ENCODE measurements at regions not wholly inside any gene's neighbourhood (a gene's known extent, or its start where the extent isn't known, plus 50 kb on each side); places are given as distances from the start of the nearest gene placed in this dataset.
"Not testable (repeated sequence)": the region's sequence is repeated elsewhere in the genome, so short reads cannot be mapped to it uniquely, and the experiment has no call there.

- no peaks in the 10 kb centered on the region for H3K36me3 Mint-ChIP-seq
- ATAC-seq (no peak), DNase-seq (ENCODE audit: low spot score) (no peak)
- H3K4me3 Mint-ChIP-seq, result no peak overlapping the region
- H3K9me3 Mint-ChIP-seq, result peaks cover 14% of the 10 kb centered on the region
- no peak overlapping the region for H3K27ac Mint-ChIP-seq
- H3K27me3 Mint-ChIP-seq, result no peaks in the 10 kb centered on the region
- H3K4me1 Mint-ChIP-seq (ENCODE audit: low read depth in 2 of 2), result no peaks in the 10 kb centered on the region
Observed at GRCh38 chr6:120447605-120448004, 886.7 kb downstream of the TBC1D32 start.

DNA sequence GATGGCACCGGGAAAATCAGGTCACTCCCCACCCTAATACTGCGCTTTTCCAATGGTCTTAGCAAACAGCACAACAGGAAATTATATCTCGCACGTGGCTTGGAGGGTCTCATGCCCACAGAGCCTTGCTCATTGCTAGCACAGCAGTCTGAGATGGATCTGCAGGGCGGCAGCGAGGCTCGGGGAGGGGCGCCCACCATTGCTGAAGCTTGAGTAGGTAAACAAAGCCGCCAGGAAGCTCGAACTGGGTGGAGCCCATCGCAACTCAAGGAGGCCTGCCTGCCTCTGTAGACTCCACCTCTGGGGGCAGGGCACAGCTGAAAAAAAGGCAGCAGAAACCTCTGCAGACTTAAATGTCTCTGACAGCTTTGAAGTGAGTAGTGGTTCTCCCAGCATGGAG is 901.4 kb downstream of the TBC1D32 start:
- H3K36me3 Mint-ChIP-seq; ATAC-seq; H3K4me3 Mint-ChIP-seq; H3K27ac Mint-ChIP-seq; DNase-seq (ENCODE audit: low spot score); H3K4me1 Mint-ChIP-seq (ENCODE audit: low read depth in 2 of 2); H3K27me3 Mint-ChIP-seq: not testable (repeated sequence)
- peaks cover 14% of the 10 kb centered on the region for H3K9me3 Mint-ChIP-seq

DNA sequence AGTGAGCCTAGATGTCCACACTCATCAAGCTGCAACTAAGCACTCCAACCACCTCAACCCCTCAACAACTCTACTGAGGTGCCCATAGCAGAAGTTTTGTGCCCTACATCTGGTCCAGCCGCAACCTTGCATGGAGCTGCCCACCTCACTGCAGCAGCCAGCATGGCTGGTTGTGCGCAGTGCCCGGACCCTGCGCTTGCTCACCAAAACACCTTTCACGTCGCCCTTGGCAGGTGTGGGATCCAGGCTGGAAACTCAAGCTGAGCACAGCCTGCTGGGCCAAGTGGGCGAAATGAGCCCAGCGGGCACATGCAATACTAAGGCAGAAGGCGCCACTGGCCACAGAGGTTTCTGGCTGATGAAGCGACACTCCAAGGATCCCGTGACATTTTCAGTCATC is 902.4 kb downstream of the TBC1D32 start:
- Mint-ChIP-seq H3K27ac (no peak overlapping the region), H3K27me3 (no peaks in the 10 kb centered on the region), H3K9me3 (peaks cover 17% of the 10 kb centered on the region)

GRCh38 chr6:120411394-120411793 is 922.9 kb downstream of the TBC1D32 start:
- H3K36me3 Mint-ChIP-seq, result no peaks in the 10 kb centered on the region
- no peak for ATAC-seq

More for the DNA sequence above, 902.4 kb downstream of the TBC1D32 start:
- Mint-ChIP-seq H3K36me3 (peaks cover 6% of the 10 kb centered on the region), H3K4me3 (no peak overlapping the region), H3K4me1 (ENCODE audit: low read depth in 2 of 2) (no peaks in the 10 kb centered on the region)
- ATAC-seq (no peak), DNase-seq (ENCODE audit: low spot score) (no peak)

GRCh38 chr6:120410586-120410985 is 923.7 kb downstream of the TBC1D32 start:
- Mint-ChIP-seq H3K27ac (no peak overlapping the region), H3K9me3 (peaks cover 10% of the 10 kb centered on the region), H3K36me3 (no peaks in the 10 kb centered on the region), H3K4me1 (ENCODE audit: low read depth in 2 of 2) (no peaks in the 10 kb centered on the region), H3K4me3 (no peak overlapping the region), H3K27me3 (no peaks in the 10 kb centered on the region)
- ATAC-seq (no peak), DNase-seq (ENCODE audit: low spot score) (no peak)

More at GRCh38 chr6:120411394-120411793, 922.9 kb downstream of the TBC1D32 start:
- Mint-ChIP-seq H3K27me3 (no peaks in the 10 kb centered on the region), H3K4me3 (no peak overlapping the region), H3K27ac (no peak overlapping the region), H3K4me1 (ENCODE audit: low read depth in 2 of 2) (no peaks in the 10 kb centered on the region), H3K9me3 (peaks cover 7% of the 10 kb centered on the region)
- DNase-seq (ENCODE audit: low spot score), result no peak

DNA sequence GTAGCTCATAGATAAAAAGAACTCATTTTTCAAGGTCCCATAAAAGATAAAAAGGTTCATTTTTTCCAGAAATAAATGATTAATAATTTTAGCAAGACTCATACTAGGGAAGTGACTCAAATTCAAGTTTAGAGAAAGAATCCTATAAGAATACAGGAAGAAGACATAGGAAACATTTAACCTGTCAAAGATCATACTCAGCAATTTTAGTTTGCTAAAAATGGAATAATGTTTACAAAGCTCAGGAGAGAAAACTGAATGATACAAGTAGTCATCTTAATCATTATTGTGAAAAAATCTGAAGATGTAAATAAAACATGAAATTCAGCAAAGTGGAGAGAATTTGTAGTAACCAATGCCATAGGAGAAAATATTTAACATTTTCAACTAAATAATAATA is 926.6 kb downstream of the TBC1D32 start:
- Mint-ChIP-seq H3K27me3 (no peaks in the 10 kb centered on the region), H3K9me3 (peaks cover 10% of the 10 kb centered on the region)

DNA sequence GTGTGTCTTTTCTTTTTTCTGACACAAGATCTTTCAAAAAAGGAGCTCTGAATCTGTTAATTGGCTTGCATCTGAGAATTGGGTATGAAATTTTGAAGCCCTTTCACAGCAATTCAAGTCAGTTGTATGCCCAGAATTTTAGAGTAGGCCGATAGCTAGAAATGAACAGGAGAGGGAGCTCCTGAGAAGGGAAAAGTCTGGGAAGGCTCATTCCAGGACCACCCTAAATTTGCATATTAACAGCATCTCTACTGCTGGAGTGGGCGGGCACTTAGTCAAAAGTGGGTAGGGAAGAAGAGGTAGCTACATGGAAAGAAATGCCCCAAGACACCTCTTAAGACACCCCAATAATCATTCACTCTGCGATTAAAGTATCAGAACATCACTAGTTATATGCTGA is 928.3 kb downstream of the TBC1D32 start:
- no peaks in the 10 kb centered on the region for H3K36me3 Mint-ChIP-seq
- H3K27me3 Mint-ChIP-seq, result no peaks in the 10 kb centered on the region
- H3K4me1 Mint-ChIP-seq (ENCODE audit: low read depth in 2 of 2), result no peaks in the 10 kb centered on the region
- peaks cover 6% of the 10 kb centered on the region for H3K9me3 Mint-ChIP-seq
- H3K4me3 Mint-ChIP-seq, result no peak overlapping the region
- DNase-seq (ENCODE audit: low spot score) (no peak), ATAC-seq (no peak)
- H3K27ac Mint-ChIP-seq, result no peak overlapping the region

More for the DNA sequence above, 926.6 kb downstream of the TBC1D32 start:
- Mint-ChIP-seq H3K36me3 (no peaks in the 10 kb centered on the region), H3K27ac (no peak overlapping the region), H3K4me1 (ENCODE audit: low read depth in 2 of 2) (no peaks in the 10 kb centered on the region), H3K4me3 (no peak overlapping the region)
- DNase-seq (ENCODE audit: low spot score) (no peak), ATAC-seq (no peak)

GRCh38 chr6:120395784-120396183 is 938.5 kb downstream of the TBC1D32 start:
- no peak for ATAC-seq
- Mint-ChIP-seq H3K4me1 (ENCODE audit: low read depth in 2 of 2) (no peaks in the 10 kb centered on the region), H3K27me3 (no peaks in the 10 kb centered on the region), H3K36me3 (no peaks in the 10 kb centered on the region), H3K9me3 (peaks cover 7% of the 10 kb centered on the region), H3K4me3 (no peak overlapping the region), H3K27ac (no peak overlapping the region)
- DNase-seq (ENCODE audit: low spot score), result no peak

GRCh38 chr6:120395330-120395729 is 939.0 kb downstream of the TBC1D32 start:
- Mint-ChIP-seq H3K4me1 (ENCODE audit: low read depth in 2 of 2) (no peaks in the 10 kb centered on the region), H3K27ac (no peak overlapping the region), H3K4me3 (no peak overlapping the region), H3K9me3 (peaks cover 8% of the 10 kb centered on the region), H3K27me3 (no peaks in the 10 kb centered on the region), H3K36me3 (no peaks in the 10 kb centered on the region)
- no peak for DNase-seq (ENCODE audit: low spot score)
- no peak for ATAC-seq

DNA sequence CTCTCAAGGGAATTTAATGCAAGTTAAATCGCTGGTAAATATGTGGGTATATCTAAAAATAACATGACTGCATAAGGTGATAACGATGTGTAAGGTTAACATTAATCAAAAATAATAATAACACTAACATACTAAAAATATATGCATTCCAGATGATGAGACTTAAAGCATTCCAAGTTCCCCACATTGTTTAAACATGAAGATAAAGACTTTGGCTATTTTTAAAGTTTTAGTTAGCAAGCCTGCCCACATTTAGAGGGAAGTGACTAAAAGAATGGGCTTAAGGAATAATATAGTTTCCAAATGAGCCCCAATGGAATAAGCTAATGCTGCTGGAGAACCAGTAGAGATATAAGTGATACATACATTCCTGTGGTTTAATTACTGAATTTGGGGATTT is 941.3 kb downstream of the TBC1D32 start:
- no peak for ATAC-seq
- H3K4me3 Mint-ChIP-seq, result no peak overlapping the region
- no peaks in the 10 kb centered on the region for H3K27me3 Mint-ChIP-seq
- DNase-seq (ENCODE audit: low spot score), result no peak
- no peaks in the 10 kb centered on the region for H3K4me1 Mint-ChIP-seq (ENCODE audit: low read depth in 2 of 2)
- H3K36me3 Mint-ChIP-seq, result no peaks in the 10 kb centered on the region
- no peak overlapping the region for H3K27ac Mint-ChIP-seq
- peaks cover 4% of the 10 kb centered on the region for H3K9me3 Mint-ChIP-seq

DNA sequence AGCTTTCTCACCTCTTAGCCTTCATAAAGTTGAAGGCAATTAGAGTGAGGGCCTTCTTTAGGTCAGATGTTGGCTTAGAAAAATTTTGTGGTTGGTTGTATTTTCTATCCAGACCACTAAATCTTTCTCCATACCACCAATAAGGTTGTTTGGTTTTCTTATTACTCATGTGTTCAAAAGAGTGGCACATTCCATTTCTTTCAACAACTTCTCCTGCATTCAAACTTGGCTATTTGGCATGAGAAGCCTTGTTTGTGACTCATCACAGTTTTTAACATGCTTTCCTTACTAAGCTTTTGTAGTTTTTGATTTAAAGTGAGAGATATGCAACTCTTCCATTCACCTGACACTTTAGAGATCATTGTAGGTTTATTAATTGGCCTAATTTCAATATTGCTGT is 949.6 kb downstream of the TBC1D32 start:
- Mint-ChIP-seq H3K4me3 (no peak overlapping the region), H3K4me1 (ENCODE audit: low read depth in 2 of 2) (no peaks in the 10 kb centered on the region), H3K36me3 (no peaks in the 10 kb centered on the region), H3K9me3 (no peaks in the 10 kb centered on the region), H3K27me3 (no peaks in the 10 kb centered on the region), H3K27ac (no peak overlapping the region)
- DNase-seq (ENCODE audit: low spot score) (no peak), ATAC-seq (no peak)

GRCh38 chr6:120383681-120384080 is 950.6 kb downstream of the TBC1D32 start:
- H3K27ac Mint-ChIP-seq, result no peak overlapping the region
- no peaks in the 10 kb centered on the region for H3K4me1 Mint-ChIP-seq (ENCODE audit: low read depth in 2 of 2)
- H3K36me3 Mint-ChIP-seq, result no peaks in the 10 kb centered on the region
- no peak for DNase-seq (ENCODE audit: low spot score)
- H3K27me3 Mint-ChIP-seq, result no peaks in the 10 kb centered on the region
- no peak for ATAC-seq
- H3K9me3 Mint-ChIP-seq, result no peaks in the 10 kb centered on the region
- H3K4me3 Mint-ChIP-seq, result no peak overlapping the region

DNA sequence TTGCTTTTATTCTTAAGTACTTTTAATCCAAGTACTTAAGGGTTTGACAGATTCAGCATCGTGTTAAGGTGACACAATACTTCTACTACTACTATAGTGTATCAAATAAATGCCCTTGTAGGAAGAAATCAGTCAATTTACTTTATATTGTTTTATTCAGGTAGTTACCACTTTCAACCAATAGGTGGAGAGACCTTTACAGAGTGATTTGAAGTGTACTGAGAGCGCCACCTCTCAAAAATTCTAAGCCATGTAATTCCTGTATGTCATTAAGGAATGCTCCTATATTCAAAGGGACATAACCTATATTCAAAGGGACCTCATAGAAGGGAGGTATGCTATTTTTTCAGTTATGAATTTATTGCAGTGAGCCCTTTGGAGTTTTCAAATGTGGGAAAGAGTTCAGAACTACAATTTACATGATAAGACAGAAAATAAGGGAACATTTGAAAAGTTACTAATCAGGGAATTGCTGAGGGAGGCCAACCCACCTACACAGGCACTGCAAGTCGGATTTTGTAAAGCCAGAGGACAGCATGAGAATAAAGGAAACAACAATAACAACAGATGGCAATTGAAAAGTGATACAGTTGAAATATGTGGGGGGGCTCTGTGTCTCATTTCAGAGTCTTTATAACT is 955.6 kb downstream of the TBC1D32 start:
- no peaks in the 10 kb centered on the region for H3K9me3 Mint-ChIP-seq
- no peak overlapping the region for H3K4me3 Mint-ChIP-seq
- H3K36me3 Mint-ChIP-seq, result no peaks in the 10 kb centered on the region
- H3K27me3 Mint-ChIP-seq, result no peaks in the 10 kb centered on the region
- DNase-seq (ENCODE audit: low spot score) (no peak), ATAC-seq (no peak)
- no peaks in the 10 kb centered on the region for H3K4me1 Mint-ChIP-seq (ENCODE audit: low read depth in 2 of 2)
- no peak overlapping the region for H3K27ac Mint-ChIP-seq

GRCh38 chr6:120373185-120373584 is 961.1 kb downstream of the TBC1D32 start:
- DNase-seq (ENCODE audit: low spot score) (no peak), ATAC-seq (no peak)
- peaks cover 5% of the 10 kb centered on the region for H3K9me3 Mint-ChIP-seq
- no peaks in the 10 kb centered on the region for H3K27me3 Mint-ChIP-seq
- H3K36me3 Mint-ChIP-seq, result no peaks in the 10 kb centered on the region
- no peak overlapping the region for H3K4me3 Mint-ChIP-seq
- H3K27ac Mint-ChIP-seq, result no peak overlapping the region
- no peaks in the 10 kb centered on the region for H3K4me1 Mint-ChIP-seq (ENCODE audit: low read depth in 2 of 2)

DNA sequence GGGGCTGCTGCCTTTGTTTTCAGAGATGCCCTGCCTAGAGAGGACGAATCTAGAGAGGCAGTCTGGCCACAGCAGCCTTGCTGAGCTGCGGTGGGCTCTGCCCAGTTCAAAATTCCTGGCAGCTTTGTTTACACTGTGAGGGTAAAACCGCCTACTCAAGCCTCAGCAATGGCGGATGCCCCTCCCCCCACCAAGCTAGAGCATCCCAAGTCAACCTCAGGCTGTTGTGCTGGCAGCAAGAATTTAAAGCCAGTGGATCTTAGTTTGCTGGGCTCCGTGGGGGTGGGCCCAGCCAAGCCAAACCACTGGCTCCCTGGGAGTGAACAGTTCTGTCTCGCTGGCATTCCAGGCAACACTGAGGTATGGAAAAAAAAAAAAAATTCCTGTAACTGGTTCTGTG is 970.9 kb downstream of the TBC1D32 start:
- Mint-ChIP-seq H3K4me3 (no peak overlapping the region), H3K36me3 (peaks cover 11% of the 10 kb centered on the region), H3K27ac (no peak overlapping the region), H3K4me1 (ENCODE audit: low read depth in 2 of 2) (no peaks in the 10 kb centered on the region), H3K27me3 (no peaks in the 10 kb centered on the region), H3K9me3 (peaks cover 39% of the 10 kb centered on the region)
- ATAC-seq (no peak), DNase-seq (ENCODE audit: low spot score) (no peak)

Measured in natural killer cell treated with Interleukin-12 subunit alpha and Interleukin-12 subunit beta and Interleukin-15 and Interleukin-18, amount 100 ng/mL, for 72 hours (primary cell).